GM12864 (cell line): ENCODE measurements at regions not wholly inside any gene's neighbourhood (a gene's known extent, or its start where the extent isn't known, plus 50 kb on each side); places are given as distances from the start of the nearest gene placed in this dataset.

Source experiments
- DNase-seq: peaks from one replicate; pipeline ENCODE4 v3.0.0-alpha.2; 2011; ENCODE audit warnings: low read depth
- H3K4me3 ChIP-seq: 2 replicates; pipeline ENCODE4 v1.5.1; 2011; ENCODE audit warnings: mild to moderate bottlenecking, low read depth, low read length, control low read depth
- CTCF ChIP-seq: IDR thresholded peaks from 2 replicates; pipeline ENCODE4 v1.5.1; 2011; ENCODE audit warnings: low read depth, mild to moderate bottlenecking, moderate library complexity, low read length, control low read depth, inconsistent platforms; ENCODE audit errors: missing control alignments

- no peak for TF ChIP-seq CTCF
- no peak overlapping the region for H3K4me3 ChIP-seq
- DNase-seq: no peak
Observed at GRCh38 chr11:45423475-45424120, 137.5 kb upstream of the SYT13 start.

DNA sequence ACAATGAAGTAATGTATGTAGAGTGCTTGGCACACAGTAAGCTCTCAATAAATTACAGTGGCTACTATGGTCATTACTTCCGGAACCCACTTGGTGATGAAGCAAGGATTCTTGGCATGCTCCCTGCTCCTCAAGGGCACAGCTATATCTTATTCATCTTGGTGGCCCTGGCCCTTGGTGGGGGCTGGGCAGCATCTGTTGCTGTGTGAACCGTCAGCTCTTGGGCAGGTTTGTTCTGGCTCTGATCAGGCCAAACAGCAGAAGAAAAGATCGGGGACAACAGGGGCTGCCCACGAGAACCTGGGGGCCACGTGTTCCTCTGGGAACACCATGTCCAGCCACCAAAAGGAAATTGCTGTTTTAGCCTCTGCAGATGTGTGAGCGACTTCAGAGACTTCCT lies 136.9 kb upstream of the SYT13 start:
- DNase-seq: no peak
- no peak for TF ChIP-seq CTCF
- H3K4me3 ChIP-seq: no peak overlapping the region

DNA sequence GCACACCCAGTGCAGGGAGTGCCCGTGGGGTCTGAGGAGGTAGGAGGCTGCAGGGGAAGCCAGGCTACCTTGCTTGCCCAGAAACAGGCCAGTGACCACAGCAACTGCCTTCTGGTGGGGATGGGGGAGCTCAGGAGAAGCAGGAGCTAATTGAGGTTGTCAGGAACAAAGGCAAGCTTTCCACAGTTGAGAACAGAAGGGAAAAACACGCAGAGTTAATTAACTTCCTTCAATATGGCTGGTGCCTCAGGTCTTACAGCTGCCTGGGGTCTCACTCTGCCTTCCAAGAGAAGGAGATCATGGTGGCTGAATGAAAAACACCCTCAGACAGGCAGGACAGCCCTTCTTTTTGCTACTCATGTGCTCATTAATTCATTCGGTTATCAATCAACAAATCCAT lies 127.9 kb upstream of the SYT13 start:
- no peak overlapping the region for H3K4me3 ChIP-seq
- no peak for DNase-seq
- TF ChIP-seq CTCF: no peak

DNA sequence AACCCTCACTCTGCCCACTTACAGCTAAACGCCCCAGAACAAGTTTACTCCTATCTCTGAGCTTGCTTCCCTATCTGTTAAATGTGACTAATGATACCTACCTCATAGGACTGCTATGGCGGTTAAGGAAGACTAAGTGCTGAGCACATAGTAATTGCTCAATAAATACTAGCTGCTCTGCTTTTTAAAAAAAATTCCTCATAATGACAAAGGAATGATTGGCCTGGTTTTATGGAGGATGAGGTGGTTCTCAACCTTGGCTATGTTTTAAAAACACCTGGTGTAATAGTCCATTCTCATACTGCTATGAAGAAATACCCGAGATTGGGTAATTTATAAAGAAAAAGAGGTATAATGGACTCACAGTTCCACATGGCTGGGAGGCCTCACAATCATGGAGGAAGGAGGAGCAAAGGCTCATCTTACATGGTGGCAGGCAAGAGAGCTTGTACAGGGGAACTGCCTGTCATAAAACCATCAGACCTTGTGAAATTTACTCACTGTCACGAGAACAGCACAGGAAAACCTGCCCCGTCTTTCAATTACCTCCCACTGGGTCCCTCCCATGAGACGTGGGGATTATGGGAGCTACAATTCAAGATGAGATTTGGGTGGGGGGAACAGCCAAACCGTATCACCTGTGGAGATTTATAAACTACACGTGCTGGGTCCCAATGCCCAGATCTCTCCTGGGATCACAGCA lies 127.2 kb upstream of the SYT13 start:
- no peak for DNase-seq
- H3K4me3 ChIP-seq: no peak overlapping the region
- TF ChIP-seq CTCF: no peak

DNA sequence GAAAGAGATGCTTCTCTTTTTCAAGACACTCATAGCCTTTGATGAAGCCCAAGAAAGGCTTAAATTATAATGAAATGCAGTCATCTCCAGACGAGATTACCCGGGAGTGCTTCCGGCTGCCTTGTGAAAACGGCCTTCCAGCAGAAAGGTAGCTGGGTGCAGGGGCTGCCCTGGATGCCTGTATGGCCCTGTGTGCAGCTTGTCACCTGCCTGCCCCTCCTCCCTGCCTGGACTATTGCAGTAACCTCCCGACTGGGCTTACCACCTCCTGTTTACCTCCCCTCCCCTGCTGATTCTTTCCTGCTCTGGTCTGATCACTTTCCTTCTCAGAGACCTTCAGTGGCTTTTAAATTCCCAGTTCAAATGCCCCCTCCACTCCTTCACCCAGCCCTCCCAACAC lies 126.4 kb upstream of the SYT13 start:
- H3K4me3 ChIP-seq: no peak overlapping the region
- TF ChIP-seq CTCF: no peak
- DNase-seq: no peak

- no peak for DNase-seq
- no peak overlapping the region for H3K4me3 ChIP-seq
- TF ChIP-seq CTCF: no peak
Observed at GRCh38 chr11:45412051-45412471, 125.9 kb upstream of the SYT13 start.

DNA sequence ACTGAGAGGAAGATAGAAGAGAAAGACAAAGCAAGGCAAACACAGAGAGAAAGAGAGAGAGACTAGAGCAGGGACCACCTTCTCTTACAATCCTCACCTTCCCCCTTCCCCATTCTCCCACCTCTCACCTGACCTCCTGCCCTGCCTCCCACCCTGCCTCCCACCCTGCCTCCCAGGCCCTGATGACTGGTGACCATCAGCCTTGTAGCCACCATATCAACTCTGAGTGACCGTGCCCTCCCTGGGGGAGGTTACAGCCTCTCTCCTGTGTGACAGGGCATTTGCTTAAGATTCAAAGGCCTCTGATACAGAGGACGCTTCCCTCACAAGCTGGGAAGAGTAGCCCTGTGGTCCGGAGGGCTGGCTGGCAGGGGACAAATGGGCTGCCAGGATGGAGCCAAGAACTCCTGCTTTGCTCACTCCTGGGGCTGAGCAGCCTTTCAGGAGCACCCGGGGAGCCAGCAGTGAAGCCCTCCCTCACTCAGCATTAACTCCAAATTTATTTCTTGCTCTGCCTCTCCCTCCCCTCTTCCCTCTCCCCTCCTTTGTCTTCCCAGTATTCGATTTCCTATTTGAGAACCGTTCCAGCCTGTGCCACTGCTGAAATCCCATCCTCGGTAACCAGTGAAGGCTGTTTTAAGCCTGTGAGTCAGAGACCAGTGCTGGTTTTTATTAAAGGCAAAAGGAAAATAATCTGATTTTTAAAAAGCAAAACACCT lies 125.2 kb upstream of the SYT13 start:
- no peak for TF ChIP-seq CTCF
- DNase-seq: no peak
- H3K4me3 ChIP-seq: no peak overlapping the region
